ENCODE measurements at regions not wholly inside any gene's neighbourhood (a gene's known extent, or its start where the extent isn't known, plus 50 kb on each side); places are given as distances from the start of the nearest gene placed in this dataset.
A peak's percentile ranks its signal among the peaks of the same experiment; 100 is the strongest.

- CTCF ChIA-PET (ENCODE audit: low intra/inter-chr PET ratio), result no interaction called here
- no peak for DNase-seq (ENCODE audit: extremely low read depth in 1 of 4, low spot score in 3 of 4)
- Histone ChIP-seq H3K27me3 (ENCODE audit: control insufficient read depth in 2 of 2, insufficient read depth in 2 of 2, low read length in 2 of 2) (peaks cover 0 to 26% of the 10 kb centered on the region in 2 experiments; a peak in 2 of 5 replicates), H2AFZ (ENCODE audit: low read depth, low read length) (no peak overlapping the region), H3K36me3 (ENCODE audit: control insufficient read depth, insufficient read depth, low read length) (no peaks in the 10 kb centered on the region), H3K9me3 (replicated peaks; ENCODE audit: control insufficient read depth, insufficient read depth, low read depth, low read length) (no peaks in the 10 kb centered on the region), H4K20me1 (replicated peaks; ENCODE audit: control insufficient read depth, insufficient read depth, low read length) (no peaks in the 10 kb centered on the region; the same call in 1 of the 2 replicates), H3K4me3 (no peak overlapping the region), H3K27ac (ENCODE audit: extremely low read depth, low read depth, low read length) (no peak overlapping the region), H3K9ac (ENCODE audit: insufficient read depth in 1 of 2, low read depth in 2 of 2, low read length in 2 of 2) (no peak overlapping the region), H3K4me2 (ENCODE audit: insufficient read depth, low read length) (no peak overlapping the region), H3K9me1 (ENCODE audit: control insufficient read depth, insufficient read depth, low read length) (no peaks in the 10 kb centered on the region), H3K4me1 (replicated peaks in 1 of 2; ENCODE audit: control insufficient read depth in 2 of 2, insufficient read depth in 2 of 2, low read length in 2 of 2) (no peaks in the 10 kb centered on the region), H3K79me2 (ENCODE audit: control insufficient read depth, insufficient read depth, low read length) (no peaks in the 10 kb centered on the region)
- in situ Hi-C loops (cut with MboI) (no loop called here), intact Hi-C loops (cut with micrococcal nuclease) (no loop called here)
- no peak for FAIRE-seq
- WGBS (ENCODE audit: insufficient coverage, low coverage, missing lambda C conversion rate), result 0% methylated on average over 6 of the region's 6 CpGs
- POLR2A ChIA-PET, result interaction anchor here (0.6 kb wide), 1 partner anchor 405 kb away, joined by 4 read pairs; no protein-coding TSS in a partner anchor
- BruUV-seq (replicated peaks), result no TSS peak
- no peak for ATAC-seq
- TF ChIP-seq, protein P1, sequence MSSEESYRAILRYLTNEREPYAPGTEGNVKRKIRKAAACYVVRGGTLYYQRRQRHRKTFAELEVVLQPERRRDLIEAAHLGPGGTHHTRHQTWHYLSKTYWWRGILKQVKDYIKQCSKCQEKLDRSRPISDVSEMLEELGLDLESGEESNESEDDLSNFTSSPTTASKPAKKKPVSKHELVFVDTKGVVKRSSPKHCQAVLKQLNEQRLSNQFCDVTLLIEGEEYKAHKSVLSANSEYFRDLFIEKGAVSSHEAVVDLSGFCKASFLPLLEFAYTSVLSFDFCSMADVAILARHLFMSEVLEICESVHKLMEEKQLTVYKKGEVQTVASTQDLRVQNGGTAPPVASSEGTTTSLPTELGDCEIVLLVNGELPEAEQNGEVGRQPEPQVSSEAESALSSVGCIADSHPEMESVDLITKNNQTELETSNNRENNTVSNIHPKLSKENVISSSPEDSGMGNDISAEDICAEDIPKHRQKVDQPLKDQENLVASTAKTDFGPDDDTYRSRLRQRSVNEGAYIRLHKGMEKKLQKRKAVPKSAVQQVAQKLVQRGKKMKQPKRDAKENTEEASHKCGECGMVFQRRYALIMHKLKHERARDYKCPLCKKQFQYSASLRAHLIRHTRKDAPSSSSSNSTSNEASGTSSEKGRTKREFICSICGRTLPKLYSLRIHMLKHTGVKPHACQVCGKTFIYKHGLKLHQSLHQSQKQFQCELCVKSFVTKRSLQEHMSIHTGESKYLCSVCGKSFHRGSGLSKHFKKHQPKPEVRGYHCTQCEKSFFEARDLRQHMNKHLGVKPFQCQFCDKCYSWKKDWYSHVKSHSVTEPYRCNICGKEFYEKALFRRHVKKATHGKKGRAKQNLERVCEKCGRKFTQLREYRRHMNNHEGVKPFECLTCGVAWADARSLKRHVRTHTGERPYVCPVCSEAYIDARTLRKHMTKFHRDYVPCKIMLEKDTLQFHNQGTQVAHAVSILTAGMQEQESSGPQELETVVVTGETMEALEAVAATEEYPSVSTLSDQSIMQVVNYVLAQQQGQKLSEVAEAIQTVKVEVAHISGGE (CRISPR knock-in tag; IDR thresholded peaks at IDR 0.05), result peak in 1 of 3 experiments; percentile 34; a peak in 1 of 6 replicates
- no peak for TF ChIP-seq TRIM28 (IDR thresholded peaks at IDR 0.05)
Observed at GRCh38 chr3:64441861-64442260, 216.6 kb upstream of the PRICKLE2 start.
